GM18517 (cell line): ENCODE measurements at regions not wholly inside any gene's neighbourhood (a gene's known extent, or its start where the extent isn't known, plus 50 kb on each side); places are given as distances from the start of the nearest gene placed in this dataset.
"Not testable (repeated sequence)": the region's sequence is repeated elsewhere in the genome, so short reads cannot be mapped to it uniquely, and the experiment has no call there.

Experiments
- ATAC-seq: cut with Tn5 transposase; IDR thresholded peaks from one replicate; pipeline ENCODE4 v1.9.1; 2021; ENCODE audit warnings: mild to moderate bottlenecking, moderate library complexity; ENCODE audit not compliant: unreplicated experiment

DNA sequence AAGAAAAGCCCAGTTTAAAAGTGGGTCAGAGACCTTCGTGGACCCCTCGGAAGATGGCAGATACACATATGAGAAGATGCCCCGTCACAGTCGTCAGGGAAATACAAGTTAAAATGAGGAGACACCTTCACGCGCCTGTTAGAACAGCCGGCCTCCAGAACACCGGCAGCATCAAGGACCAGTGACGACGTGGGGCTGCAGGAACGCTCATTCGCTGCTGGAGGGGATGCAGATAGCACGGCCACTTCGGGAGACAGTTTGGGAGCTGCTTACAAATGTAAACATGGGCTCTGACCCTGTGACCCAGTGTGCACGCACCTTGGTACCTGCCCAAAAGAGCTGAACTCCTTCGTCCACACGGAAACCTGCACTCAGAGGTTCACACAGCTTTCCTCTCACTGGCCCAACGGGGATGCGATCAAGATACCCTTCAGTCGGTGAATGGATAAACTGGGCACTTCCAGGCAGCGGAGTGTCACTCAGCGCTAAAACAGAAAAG, 83.7 kb upstream of the CTDP1 start:
- no peak for ATAC-seq

GRCh38 chr18:79596446-79597175, 83.0 kb upstream of the CTDP1 start:
- ATAC-seq = no peak

GRCh38 chr18:79597176-79597830, 82.3 kb upstream of the CTDP1 start:
- no peak for ATAC-seq

- ATAC-seq = no peak
These were observed 81.6 kb upstream of the CTDP1 start for GRCh38 chr18:79597831-79598632.

GRCh38 chr18:79598633-79599175, 80.9 kb upstream of the CTDP1 start:
- no peak for ATAC-seq

DNA sequence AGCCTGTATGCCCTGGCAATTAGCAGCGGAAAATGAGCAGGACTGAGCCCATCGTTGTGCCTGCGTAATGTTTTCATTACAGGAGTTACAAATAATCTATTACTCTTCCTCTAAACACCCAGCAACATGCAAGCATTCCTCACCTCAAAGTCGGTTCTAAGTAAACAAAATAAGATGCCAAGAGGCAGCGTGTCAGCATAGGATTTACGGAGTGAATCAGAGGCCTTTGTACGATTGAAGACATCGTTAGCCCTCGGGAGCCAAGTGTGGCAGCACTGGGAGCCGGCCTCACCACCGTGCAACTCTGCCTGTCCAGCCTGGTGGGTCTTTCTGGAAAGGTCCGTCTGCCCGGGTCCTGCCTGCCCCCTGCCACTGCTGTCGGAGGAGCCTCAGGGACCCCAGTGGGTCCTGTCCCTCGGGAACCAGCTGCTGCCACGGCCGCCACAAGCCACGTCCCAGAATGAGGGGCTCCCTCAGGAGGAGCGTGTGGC, 80.1 kb upstream of the CTDP1 start:
- no peak for ATAC-seq

DNA sequence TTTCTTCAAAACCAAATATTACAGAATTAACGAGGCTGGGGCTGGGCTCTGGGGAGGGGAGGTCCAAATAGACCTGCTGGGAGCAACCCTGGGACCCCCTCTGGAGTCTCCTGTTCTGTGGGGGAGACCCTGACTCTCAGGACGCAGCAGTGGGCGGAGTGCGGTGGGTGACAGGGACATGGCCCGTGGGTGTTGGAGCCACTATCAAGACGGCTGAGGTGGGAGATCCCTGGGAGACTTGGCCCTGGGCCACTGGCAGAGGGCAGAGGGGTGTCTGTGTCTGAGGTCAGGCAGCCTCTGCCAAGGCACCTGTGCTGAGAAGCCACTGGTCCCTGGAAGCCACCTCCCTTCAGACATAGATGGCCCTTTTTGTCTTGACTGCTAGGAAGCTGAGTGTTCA, 79.5 kb upstream of the CTDP1 start:
- no peak for ATAC-seq

DNA sequence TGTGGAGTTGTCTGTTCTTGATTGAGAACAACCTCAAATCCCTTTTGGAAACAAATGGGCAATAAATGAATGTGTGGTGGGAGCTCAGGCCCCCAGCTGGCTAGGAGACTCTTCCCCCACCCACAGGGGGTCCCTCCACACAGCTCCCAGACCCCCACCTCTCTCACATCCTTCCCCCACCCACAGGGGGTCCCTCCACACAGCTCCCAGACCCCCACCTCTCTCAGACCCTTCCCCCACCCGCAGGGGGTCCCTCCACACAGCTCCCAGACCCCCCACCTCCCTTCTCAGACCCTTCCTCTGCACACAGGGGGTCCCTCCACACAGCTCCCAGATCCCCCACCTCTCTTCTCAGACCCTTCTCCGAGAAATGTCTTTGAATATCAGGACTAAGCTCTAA, 79.0 kb upstream of the CTDP1 start:
- no peak for ATAC-seq

DNA sequence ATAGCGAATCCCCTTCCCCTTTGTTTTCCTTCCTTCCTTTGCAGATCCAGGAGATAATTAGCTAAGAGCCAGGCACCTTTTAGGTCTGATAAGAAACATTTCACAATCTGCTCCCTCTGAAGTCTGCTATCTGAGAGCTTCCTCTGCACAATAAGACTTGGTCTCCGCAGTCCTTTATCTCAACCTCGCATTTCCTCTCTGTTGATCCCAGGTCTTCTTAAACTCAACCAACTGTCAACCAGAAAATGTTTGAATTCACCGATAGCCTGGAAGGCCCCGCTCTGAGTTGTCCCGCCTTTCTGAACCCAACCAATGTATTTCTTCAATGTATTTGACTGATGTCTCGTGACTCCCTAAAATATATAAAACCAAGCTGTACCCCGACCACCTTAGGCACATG, 78.4 kb upstream of the CTDP1 start:
- ATAC-seq = no peak

GRCh38 chr18:79603321-79604204, 76.0 kb upstream of the CTDP1 start:
- no peak for ATAC-seq

GRCh38 chr18:79604205-79604912, 75.2 kb upstream of the CTDP1 start:
- ATAC-seq = no peak

GRCh38 chr18:79604913-79605880, 74.4 kb upstream of the CTDP1 start:
- no peak for ATAC-seq

DNA sequence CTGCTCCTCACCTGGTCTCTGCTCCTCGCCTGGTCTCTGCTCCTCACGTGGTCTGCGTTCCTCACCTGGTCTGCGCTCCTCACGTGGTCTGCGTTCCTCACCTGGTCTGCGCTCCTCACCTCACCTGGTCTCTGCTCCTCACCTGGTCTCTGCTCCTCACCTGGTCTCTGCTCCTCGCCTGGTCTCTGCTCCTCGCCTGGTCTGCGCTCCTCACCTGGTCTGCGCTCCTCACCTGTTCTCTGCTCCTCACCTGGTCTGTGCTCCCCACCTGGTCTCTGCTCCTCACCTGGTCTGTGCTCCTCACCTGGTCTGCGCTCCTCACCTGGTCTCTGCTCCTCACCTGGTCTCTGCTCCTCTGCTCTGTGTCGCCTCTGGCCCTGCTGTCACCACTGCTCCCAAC, 73.5 kb upstream of the CTDP1 start:
- not testable (repeated sequence) for ATAC-seq

DNA sequence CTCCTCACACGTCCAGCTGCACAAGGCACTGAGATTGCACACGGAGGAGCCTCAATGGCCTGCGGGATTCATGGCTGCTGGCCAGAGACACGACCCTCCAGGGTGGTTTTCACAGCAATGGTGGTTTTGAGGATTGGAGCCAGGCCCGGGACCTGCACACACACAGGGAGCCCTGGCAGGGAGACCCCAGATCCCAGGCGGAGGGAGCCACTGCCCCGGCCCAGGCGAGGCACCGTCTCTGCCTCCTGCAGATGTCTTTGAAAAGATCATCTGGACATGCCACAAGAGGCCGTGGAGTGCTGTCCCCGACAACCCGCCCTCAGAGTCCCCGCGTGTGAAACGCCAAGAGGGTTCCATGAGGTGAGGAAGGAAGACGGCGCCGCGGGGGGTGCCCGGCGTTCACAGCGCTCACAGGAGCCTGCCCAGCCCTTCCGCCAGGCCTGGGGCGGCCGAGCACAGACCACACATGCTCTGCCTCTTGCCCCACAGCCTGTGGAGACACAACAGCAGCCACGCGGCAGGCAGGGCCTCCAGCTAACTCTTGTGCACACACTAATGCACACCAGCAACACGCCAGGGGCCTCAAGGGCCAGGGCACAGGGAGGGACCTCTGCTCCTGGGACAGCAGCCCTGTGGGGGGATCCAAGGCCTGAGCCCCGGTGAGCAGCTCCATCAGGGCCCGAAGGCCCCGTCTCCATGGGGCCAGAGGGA, 72.8 kb upstream of the CTDP1 start:
- no peak for ATAC-seq

DNA sequence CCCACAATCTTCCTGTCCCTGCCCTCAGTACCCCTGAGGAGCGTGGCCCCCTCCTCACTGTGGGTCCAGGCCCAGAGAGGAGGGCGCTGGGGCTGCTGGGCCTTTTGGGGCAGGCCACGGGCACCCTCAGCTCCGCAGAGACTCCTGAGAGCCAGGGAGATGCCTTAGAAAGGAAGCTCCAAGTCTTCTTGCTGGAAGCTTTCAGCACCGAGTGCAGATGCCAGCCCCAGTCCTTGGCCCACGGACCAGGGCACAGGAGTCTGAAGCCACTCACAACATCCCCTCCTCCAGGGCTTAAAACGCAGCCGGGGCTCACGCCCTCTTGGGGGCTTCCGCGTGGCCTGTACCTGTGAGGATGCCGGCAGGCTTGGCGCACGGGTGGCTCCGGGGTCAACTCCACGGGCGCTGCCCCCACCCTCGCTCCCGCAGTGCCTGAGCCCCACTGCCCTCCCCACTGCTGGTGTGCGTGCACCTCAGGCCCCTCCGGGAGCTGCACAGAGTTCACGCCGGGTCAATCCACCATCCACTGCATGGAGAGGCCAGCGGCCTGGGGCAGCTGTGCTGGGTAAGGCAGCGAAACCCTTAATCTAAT, 72.1 kb upstream of the CTDP1 start:
- no peak for ATAC-seq

DNA sequence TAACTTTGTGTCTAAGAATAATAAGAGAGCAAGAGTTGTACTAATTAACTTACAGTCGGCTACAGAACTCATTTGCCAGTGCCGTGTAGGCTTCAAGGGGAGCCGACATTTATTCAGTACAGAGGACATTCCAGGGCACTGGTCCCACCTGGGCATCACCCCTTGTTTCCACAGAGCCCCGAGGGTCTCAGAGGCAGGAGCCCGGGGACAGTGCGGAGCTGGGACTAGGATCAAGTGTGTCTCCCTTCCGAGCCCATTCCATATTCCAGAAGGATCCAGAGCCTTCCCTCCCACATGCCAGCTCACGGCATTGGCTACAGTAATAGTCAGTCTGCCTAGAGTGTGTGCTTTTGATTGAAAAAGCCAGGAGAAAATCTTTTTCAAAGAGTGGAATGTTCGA, 71.5 kb upstream of the CTDP1 start:
- ATAC-seq = no peak

DNA sequence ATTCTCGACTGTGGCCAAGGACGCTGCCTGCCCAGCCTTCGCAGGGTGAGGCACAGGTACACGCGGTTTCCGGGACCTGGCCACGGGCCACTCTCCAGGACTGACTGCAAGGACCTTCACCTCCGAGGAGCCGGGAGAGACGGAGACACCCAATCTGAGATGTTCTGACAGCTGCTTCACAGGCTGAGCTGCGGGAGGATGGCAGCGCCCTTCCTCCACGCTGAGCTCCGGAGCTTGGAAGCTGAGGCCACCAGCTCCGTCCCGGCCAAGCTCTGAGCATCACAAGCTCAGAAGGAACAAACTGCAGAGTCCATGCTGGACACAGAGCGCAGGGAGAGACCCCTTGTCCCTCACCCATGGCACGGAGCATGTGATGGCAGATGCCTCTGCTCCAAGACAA, 71.1 kb upstream of the CTDP1 start:
- ATAC-seq = no peak
